ENCODE measurements at regions not wholly inside any gene's neighbourhood (a gene's known extent, or its start where the extent isn't known, plus 50 kb on each side); places are given as distances from the start of the nearest gene placed in this dataset.

GRCh38 chr22:27477171-27477570, 324.4 kb downstream of the MN1 start:
- intact Hi-C loops (cut with DNase I), result no loop called here
- no peak for DNase-seq
- no peak for ATAC-seq

- intact Hi-C loops (cut with DNase I), result no loop called here
- no peak for ATAC-seq
- no peak for DNase-seq
Observed at GRCh38 chr22:27480487-27480886, 321.1 kb downstream of the MN1 start.

DNA sequence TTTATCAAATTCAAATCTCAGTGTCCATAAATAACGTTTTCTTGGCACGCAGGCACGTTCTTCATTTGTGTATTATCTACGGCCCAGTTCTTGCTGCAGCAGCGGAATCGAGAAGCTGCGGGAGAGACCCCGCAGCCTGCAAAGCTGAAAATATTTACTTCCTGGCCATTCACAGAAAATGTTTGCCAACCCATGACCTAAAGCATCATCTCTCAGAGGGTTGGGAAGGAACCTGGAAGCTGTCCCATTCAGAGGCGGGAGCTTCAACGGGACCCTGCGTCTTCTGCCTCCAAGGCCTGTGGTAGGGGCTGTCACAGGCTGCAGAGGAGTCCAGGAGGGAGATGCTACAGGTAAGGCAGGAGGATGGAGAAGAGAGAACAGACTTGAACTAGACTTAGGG, 319.2 kb downstream of the MN1 start:
- no peak for DNase-seq
- no peak for ATAC-seq
- intact Hi-C loops (cut with DNase I), result no loop called here

GRCh38 chr22:27483095-27483785, 318.3 kb downstream of the MN1 start:
- intact Hi-C loops (cut with DNase I), result no loop called here
- DNase-seq, result no peak
- no peak for ATAC-seq

GRCh38 chr22:27485842-27486241, 315.7 kb downstream of the MN1 start:
- no peak for ATAC-seq
- DNase-seq, result no peak
- intact Hi-C loops (cut with DNase I), result loop anchor here in 1 of 2 donors (5.0 kb wide), 1 partner anchor 316 kb away; the partner anchor contains the start of gene MN1

GRCh38 chr22:27487600-27488452, 313.7 kb downstream of the MN1 start:
- intact Hi-C loops (cut with DNase I), result loop anchor here in 1 of 2 donors (5.0 kb wide), 1 partner anchor 314 kb away; the partner anchor contains the start of gene MN1
- DNase-seq, result no peak
- ATAC-seq, result peak in 1 of 2 donors; percentile 53

DNA sequence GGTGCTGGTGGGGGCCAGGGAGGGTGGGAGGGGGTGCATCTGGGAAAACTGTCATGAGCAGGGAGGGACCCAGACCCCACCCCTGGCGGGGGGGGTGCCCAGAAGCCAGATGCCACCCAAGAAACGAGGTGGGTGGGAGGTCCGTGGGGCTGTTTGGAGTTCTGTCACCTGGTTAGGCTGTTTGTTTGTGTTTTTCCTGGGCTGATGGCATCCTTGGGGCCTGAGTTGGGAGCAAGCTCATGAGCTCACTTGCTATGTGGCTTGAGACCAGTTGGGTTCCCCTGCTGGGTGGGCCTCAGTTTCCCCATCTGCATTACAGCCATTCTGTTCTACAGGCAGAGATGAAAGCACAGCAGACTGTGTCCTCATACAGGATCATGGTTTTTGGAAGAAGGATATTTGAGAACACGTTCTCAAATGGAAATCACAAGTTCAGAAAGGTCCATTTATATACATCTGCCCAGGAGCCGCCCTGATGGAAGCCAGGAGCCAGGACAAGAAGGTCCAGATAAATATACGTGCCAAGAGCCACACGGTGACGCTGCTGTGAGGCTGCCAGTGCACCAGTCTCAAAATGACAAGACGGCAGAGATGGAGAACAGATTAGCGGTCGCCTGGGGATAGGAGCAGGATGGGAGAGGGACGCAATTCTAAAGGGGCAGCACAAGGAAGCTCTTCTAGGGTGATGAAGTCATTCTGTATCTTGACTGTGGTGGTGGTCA, 312.9 kb downstream of the MN1 start:
- ATAC-seq (no peak), DNase-seq (no peak)
- intact Hi-C loops (cut with DNase I), result loop anchor here in 1 of 2 donors (5.0 kb wide), 1 partner anchor 314 kb away; the partner anchor contains the start of gene MN1

DNA sequence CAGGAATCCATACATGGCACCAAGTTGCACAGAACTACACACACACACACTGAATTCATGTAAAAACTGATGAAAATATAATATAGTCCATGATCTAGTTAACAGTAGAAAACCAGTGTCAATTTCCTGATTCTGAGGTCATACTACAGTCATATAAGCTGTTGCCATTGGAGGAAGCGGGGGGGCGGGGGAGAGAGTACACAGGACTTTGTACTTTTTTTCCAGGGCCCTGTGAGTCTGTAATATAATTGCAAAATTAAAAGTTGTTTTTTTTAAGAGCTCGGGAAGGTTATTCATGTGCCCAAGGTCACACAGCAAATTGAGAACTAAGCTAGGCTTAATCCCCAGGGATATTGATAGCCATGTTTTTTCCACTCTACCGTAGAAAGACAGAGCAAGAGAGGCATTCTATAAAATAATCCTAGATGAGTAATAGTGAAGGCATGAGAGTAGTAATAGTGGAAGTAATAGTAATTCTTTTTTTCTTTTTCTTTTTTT, 312.3 kb downstream of the MN1 start:
- no peak for ATAC-seq
- intact Hi-C loops (cut with DNase I), result loop anchor here in 1 of 2 donors (5.0 kb wide), 1 partner anchor 313 kb away; the partner anchor contains the start of gene MN1
- no peak for DNase-seq

DNA sequence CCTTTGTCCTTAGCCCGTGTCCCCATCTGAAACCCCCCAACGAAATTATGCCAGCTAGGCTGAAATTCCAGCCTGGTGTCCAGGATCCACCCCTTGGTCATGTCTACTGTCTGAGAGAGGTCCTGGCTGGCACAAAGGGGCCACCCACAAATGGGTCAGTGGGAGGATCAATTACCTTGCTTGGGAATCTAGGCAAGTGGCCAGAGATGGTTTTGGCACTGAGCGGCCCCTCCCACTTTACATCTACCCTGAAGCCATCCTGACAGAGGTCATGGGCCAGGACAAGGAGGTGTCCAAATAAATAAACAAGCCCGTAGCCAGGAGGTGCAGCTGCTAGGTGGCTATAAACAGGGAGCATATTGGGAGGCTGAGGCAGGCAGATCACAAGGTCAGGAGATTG, 311.5 kb downstream of the MN1 start:
- intact Hi-C loops (cut with DNase I), result no loop called here
- ATAC-seq, result no peak
- DNase-seq, result no peak

GRCh38 chr22:27491888-27492287, 309.7 kb downstream of the MN1 start:
- intact Hi-C loops (cut with DNase I), result no loop called here

DNA sequence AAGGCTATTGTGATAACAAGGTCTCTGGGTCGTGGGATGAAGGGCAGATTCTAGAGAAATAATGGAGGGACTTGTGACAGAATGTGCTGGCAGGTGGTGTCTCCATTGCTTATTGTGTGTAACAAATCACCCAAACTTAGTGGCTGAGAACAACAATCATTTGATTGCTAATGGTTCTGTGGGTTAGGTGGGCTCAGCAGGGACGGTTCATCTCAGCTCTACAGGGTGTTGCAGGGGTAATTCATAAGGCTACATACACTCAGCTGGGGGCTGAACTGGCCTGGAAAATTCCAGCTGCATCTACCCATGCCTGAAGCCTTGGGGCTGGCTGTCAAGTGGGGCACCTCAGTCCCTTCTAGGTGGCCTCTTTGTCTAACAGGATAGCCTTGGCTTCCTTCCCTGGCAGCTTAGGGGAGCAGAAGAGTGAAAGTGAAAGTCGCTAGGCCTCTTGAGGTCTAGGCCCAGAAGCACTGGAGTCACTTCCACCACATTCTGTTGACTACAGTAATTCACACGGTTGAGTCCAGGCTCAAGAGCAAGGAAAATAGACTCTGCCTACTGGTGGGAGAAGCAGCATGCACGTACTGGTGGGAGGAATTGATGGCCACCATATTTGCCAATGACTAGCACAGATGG, 308.9 kb downstream of the MN1 start:
- ATAC-seq (no peak), DNase-seq (no peak)

More at GRCh38 chr22:27491888-27492287, 309.7 kb downstream of the MN1 start:
- ATAC-seq (no peak), DNase-seq (no peak)

GRCh38 chr22:27493796-27494195, 307.8 kb downstream of the MN1 start:
- intact Hi-C loops (cut with DNase I), result no loop called here
- DNase-seq (no peak), ATAC-seq (no peak)

More for the DNA sequence above, 308.9 kb downstream of the MN1 start:
- intact Hi-C loops (cut with DNase I), result no loop called here

- intact Hi-C loops (cut with DNase I), result no loop called here
- no peak for DNase-seq
- ATAC-seq, result no peak
Observed at GRCh38 chr22:27494785-27495184, 306.8 kb downstream of the MN1 start.

DNA sequence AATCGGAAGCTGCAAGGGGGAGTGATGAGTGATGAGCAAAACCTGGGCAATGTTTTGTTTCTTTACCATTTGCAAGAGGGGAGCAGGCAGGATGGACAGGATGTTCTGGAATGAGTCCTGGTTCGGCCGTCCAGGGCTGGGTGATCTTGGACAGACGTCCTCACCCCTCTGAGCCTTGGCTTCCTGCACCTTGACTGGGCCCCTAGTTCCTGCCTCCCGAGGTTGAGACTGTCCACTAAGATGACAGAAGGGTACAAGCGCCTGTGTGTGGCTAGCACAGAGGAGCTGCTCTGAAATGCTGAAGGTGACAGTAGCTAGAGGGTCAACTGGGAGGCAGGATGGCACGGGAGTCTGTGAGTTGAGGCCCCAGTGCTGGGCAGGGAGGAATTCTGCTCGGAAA, 306.2 kb downstream of the MN1 start:
- intact Hi-C loops (cut with DNase I), result no loop called here
- DNase-seq (no peak), ATAC-seq (no peak)

DNA sequence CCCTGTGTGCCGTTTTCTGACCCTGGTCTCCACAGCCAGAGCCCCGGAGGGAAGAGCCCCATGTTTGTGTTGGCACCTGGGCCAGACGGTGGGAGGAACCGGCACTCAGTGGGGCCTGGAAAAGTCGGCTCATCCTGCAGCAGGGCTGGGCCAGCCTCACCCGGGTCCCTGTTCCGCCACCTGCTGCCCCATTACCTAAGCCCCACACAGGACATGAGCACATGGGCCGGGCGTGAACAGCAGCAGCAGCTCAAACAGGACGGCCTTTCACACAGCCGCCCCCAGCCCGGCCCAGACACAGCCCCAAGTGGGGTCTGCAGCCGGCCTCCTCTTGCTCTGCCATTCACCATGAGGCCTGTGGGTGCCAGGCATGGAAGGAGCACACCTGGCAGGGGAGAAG, 302.4 kb downstream of the MN1 start:
- ATAC-seq (peak in 1 of 2 donors; percentile 51), DNase-seq (peak; percentile 51)
- intact Hi-C loops (cut with DNase I), result no loop called here

- ATAC-seq, result no peak
- intact Hi-C loops (cut with DNase I), result no loop called here
Observed at GRCh38 chr22:27501191-27501936, 300.2 kb downstream of the MN1 start.

DNA sequence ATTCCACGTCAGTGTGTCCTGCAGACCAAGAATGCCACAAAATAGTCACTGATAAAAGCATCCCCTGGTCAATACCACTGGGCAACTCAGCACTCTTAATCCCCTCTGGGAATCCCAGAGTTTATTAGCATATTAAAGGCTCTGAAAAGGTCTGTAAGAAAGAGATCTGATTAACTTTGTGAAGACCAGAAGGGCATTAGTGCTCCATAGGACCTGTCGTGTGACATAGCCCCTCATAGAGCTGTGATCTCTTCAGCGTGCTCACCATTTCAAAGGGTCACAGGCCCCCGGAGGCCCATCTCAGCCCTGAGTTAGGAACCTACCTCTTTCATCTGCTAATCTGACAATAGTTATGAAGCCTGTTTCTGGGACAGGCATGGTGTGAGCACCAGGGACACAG, 299.2 kb downstream of the MN1 start:
- DNase-seq (no peak), ATAC-seq (no peak)
- intact Hi-C loops (cut with DNase I), result no loop called here

More at GRCh38 chr22:27501191-27501936, 300.2 kb downstream of the MN1 start:
- no peak for DNase-seq
